HG03045 (cell line): ENCODE measurements at regions not wholly inside any gene's neighbourhood (a gene's known extent, or its start where the extent isn't known, plus 50 kb on each side); places are given as distances from the start of the nearest gene placed in this dataset.
"Not testable (repeated sequence)": the region's sequence is repeated elsewhere in the genome, so short reads cannot be mapped to it uniquely, and the experiment has no call there.

Experiments used
- ATAC-seq: cut with Tn5 transposase; IDR thresholded peaks from one replicate; pipeline ENCODE4 v1.9.1; 2021; ENCODE audit warnings: mild to moderate bottlenecking, moderate library complexity; ENCODE audit not compliant: unreplicated experiment

- ATAC-seq = no peak
These were observed 153.6 kb upstream of the PITRM1 start for GRCh38 chr10:3325954-3326750.

GRCh38 chr10:3324612-3325038, 152.0 kb upstream of the PITRM1 start:
- ATAC-seq = no peak

DNA sequence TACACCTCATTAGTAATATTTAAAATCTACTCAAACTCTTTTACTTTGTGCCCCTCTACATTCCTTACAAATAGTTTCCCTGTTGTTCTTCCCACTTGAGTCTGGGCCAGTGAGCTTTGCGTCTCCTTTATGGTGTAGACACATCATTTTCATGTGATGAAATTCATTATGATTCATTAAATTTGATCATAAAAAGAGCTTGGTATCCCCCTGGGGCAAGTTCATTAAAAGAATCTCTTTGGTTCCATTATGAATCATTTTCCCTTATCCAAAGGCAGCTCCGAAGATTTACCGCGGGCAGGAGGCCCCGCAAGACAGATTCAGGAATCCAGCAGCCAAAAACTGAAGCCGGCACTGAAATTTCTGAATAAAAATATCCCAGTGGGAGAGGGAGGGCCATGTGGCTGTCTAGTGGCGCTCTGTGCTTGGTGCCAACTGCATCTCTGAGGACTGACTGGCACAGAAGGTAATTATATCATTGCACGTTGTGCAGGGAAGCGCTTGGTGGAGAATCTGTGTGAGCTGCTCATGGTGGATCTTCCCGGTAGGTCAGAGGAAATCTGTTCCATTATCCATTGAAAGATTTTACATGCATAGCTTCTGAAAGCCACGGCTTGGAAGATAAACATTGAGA, 151.4 kb upstream of the PITRM1 start:
- no peak for ATAC-seq

DNA sequence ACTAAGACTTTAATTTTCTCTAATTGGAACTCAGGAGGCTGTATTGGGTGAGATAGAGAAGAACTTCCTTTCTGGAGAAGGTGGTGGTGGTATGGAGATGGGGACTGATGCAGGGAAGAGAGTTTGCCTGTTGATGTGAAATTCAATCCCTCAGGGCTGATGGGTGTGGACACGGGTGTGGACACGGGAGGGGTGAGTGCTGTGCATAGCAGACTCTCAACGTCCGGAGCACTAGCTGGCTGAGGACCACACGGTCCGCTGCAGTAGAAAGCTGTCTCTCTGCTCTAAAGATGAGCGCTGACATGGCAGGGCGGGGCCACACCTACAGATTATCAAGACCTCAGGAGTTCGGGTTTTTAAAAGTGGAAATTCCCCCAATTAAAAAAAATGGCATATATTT, 148.5 kb upstream of the PITRM1 start:
- no peak for ATAC-seq

- no peak for ATAC-seq
These were observed 147.2 kb upstream of the PITRM1 start for GRCh38 chr10:3319811-3320226.

GRCh38 chr10:3318480-3318807, 145.9 kb upstream of the PITRM1 start:
- not testable (repeated sequence) for ATAC-seq

DNA sequence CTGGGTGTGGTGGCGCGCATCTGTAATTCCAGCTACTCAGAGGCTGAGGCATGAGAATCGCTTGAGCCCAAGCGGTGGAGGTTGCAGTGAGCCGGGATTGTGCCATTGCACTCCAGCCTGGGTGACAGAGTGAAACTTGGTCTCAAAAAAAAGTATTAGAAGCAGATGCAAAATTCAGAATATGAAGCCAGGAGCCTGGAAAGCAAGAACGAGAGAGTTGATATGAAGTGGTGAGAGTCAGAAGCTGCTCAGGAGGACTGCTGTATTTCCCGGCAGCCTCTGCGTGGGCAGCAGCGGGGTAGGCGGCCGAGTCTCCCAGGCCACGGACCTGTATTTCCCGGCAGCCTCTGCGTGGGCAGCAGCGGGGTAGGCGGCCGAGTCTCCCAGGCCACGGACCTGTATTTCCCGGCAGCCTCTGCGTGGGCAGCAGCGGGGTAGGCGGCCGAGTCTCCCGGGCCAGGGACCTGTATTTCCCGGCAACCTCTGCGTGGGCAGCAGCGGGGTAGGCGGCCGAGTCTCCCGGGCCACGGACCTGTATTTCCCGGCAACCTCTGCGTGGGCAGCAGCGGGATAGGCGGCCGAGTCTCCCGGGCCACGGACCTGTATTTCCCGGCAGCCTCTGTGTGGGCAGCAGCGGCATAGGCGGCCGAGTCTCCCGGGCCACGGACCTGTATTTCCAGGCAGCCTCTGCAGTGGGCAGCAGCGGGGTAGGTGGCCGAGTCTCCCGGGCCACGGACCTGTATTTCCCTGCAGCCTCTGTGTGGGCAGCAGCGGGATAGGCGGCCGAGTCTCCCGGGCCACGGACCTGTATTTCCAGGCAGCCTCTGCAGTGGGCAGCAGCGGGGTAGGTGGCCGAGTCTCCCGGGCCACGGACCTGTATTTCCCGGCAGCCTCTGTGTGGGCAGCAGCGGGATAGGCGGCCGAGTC, 145.2 kb upstream of the PITRM1 start:
- not testable (repeated sequence) for ATAC-seq

GRCh38 chr10:3314445-3315085, 142.0 kb upstream of the PITRM1 start:
- not testable (repeated sequence) for ATAC-seq

GRCh38 chr10:3313784-3314444, 141.3 kb upstream of the PITRM1 start:
- ATAC-seq = not testable (repeated sequence)

DNA sequence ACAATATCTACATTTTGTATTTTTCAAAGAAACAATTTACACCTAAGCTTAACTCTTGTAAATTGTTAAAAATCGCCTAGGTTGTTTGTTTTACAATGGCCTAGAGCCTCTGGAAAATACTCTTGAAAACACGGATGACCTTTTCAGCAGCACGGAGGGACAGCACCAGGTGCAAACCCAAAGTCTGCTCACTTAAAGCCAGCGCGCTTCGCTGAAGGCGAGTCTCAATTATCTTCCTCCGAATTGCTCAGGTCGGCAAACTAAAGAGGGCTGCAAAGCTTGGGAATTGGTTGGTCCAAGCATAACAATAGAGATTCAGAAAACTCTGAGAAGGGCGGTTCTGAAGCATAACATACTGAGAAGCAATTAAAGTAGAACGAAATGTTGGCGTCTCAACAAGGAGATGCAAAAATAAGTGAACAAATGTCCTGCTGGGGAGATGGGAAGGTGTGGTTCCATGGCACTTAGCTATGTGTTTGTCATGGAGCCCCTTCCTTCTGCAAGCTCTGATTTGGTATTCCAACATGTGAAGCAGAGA, 139.9 kb upstream of the PITRM1 start:
- no peak for ATAC-seq

- ATAC-seq = no peak
These were observed 137.6 kb upstream of the PITRM1 start for GRCh38 chr10:3310016-3310784.

DNA sequence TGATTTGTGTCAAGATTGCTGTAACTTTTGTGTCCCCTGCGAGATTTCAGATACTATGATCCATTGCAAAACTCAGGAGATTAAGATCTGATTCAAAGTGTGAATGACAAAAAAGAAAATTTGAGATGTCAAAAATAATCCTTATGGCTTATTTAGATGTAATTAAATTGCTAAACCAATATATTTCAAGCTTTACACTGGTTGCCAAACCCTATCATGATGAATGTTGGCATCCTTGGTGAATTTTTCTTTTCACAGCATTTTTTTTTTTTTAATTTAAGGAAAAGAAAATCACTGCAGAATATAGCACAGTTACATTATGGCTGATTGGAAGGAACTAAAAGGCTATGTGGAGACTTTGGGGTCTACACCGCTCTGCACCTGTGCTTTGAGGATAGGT, 133.5 kb upstream of the PITRM1 start:
- no peak for ATAC-seq

DNA sequence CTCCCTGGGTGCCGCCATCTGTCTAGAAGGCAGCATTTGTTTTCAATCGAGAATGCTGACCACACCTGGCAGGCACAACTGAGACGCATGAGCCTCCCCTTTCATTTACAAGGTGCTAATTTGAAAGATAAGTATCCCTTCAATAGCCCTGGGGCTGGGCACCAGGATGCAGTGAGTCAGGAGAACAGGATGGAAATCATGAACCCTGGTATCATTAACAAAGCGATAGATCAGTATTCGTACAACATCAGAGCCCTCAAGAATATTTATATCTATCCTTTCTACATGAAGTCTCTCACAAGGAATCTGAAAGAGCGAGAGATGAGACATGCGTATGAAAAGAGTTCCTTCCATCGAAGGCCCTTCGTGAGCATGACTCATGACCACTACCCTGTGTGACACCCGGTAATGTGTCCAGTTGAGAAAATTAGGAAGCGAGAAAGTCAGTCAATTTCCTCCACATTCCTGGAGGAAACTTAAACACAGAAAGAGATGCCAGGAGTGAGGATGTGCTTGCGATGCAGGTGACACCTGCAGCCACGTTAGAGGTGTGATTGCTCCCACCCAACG, 123.1 kb upstream of the PITRM1 start:
- no peak for ATAC-seq

DNA sequence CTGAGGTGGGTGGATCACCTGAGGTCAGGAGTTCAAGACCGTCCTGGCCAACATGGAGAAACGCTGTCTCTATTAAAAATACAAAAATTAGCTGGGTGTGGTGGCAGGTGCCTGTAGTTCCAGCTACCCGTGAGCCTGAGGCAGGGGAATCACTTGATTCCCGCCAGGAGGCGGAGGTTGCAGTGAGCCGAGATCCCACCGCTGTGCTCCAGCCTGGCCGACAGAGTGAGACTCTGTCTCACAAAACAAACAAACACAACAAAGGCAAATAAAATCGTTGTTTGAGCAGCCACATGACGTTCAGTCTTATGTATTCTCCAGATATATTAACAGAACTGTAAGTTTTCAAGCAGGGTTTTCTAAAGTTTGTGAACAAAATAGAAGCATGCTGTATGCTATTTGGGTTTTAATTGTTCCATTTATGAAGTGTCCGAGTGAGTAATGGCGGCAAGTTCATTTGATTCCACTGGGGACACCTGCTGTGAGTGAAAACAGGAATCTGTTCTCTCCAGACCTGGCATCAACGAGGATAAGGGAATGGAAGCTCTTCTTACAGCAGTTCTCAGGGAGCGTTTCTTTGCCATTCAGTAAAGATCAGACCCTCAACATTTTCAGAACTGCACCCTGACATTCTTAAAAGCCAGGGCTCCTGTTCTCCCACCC, 122.5 kb upstream of the PITRM1 start:
- no peak for ATAC-seq

GRCh38 chr10:3293581-3294431, 121.2 kb upstream of the PITRM1 start:
- ATAC-seq = no peak

GRCh38 chr10:3292636-3293035, 120.1 kb upstream of the PITRM1 start:
- no peak for ATAC-seq

DNA sequence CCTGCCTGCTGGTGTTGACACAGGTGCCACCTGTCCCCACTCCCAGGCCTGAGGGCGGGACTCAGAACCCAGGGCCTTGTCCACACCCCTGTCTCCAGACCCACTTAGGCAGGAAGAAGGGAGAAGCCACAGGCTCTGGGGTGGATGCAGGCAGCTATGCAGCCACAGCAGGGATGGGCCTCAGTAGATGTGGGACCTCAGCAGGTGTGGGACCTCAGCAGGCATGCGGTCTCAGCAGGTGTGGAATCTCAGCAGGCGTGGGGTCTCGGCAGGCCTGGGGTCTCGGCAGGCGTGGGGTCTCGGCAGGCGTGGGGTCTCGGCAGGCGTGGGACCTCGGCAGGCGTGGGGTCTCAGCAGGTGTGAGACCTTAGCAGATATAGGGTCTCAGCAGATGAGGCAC, 118.0 kb upstream of the PITRM1 start:
- ATAC-seq = no peak
